ENCODE measurements at regions not wholly inside any gene's neighbourhood (a gene's known extent, or its start where the extent isn't known, plus 50 kb on each side); places are given as distances from the start of the nearest gene placed in this dataset.

DNA sequence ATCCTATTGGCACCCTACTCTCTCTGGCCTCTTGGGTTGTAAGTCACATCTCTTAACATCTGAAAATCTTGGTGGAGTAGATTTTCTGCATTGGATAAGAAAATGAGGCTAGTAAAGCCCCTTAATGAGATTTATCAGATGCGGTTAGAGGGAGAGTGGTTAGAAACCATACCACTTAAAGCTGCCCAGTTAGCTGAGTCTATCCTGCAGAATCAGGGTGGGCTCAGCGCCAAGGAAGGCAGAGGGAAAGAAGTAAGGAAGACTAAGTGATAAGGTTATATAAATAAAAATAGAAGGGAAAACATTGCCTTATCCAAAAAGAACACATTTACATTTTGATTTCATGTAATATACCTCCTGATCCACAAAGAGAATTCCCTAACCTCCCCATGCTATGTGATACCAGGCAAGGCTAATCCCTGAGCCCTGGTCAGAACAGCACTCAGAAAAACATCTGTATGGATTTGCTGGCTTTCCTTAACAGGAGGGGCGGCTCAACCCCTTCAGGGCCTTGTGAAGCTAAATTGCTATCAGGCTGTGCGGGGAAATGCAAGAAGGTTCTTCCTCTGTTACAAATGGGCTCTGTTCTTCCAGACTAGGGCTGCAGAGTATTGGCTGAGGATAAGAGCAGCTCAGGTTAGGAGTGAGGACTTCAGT lies 101.7 kb downstream of the SNX19 start:
- no peak for DNase-seq

DNA sequence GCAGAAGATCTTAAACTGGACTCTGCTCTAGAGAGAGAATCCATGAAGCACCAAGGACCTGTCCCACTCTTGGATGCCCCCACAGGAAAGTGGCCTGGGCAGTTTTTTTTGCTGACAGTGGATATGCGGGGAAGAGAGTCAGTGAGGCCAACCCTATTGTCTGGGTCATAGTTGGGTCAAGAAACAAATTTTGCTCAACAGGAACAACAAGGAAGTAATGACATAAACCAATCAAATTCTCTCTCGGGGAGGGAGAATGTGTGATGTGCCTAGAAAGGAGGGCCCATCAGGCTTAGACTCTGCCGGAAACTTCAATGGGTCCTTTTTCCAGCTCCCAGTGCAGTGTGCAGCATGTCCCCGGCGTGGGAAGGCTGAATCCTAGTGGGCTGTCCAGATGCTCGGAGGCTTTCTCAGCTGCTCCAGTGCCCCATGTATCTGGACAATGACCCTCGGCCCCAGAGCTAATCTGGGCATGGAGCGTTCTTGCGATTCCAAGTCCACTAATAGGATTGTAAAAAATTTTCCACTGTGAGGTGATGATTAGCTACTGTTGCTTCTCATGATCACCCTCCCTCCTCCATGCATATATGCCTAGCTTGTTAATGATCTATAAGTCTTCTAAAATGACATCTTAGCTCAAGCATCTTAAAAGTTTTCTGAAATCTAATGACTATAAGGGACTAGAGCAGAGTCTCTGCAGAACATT lies 101.0 kb downstream of the SNX19 start:
- no peak for DNase-seq

DNA sequence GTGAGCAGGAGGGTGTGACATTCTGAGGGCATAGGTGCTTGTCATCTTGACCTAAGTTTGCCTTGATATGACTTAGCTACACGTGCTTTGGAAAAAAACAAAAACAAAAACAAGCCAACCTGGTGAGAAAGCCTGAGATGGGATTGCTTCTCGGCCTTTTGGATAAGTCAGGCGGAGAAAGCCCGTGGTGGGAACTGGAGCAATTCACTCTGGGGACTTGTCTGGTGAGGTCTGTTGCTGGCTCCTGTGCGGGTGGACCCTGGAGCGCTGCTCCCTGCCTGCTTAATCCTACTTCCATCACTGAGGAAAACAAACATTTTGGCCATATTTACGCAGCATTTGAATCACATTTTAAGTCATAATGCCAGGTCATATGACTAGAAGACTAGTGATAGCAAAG lies 100.3 kb downstream of the SNX19 start:
- DNase-seq = no peak

DNA sequence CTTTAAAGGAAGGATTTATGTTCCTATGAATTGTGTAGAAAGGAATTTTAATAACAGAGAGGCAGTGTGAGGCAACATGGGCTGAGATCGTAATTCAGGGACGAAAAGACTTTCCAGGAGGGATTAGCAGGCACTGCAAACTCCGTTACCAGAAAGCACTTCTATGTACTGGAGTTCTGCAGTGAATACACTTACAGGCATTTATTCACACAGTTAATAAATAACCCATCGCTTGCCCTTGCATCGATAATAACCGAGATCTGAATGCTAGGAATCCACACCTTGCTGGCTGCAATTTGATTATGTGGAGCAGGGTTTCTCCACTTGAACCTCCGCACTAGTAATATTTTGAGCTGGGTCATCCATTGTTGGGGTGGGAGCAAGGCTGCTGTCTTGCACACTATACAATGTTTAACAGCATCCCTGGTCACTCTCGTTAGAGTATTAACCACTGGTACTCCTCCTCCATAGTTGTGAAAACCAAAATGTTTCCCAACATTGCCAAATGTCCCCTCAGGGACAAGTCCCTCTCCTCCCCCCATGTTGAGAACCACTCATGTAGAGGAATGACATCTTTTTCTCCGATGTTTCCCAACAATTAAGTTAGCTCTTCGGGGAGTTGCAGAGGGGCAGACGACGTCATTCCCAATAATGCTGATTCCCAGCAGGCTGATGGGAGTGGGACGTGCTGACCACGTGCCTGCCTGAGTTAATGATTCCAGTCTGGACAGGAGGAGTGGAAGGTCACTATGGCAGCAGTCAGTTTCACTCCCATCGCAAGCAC lies 99.5 kb downstream of the SNX19 start:
- DNase-seq = peak; percentile 61

DNA sequence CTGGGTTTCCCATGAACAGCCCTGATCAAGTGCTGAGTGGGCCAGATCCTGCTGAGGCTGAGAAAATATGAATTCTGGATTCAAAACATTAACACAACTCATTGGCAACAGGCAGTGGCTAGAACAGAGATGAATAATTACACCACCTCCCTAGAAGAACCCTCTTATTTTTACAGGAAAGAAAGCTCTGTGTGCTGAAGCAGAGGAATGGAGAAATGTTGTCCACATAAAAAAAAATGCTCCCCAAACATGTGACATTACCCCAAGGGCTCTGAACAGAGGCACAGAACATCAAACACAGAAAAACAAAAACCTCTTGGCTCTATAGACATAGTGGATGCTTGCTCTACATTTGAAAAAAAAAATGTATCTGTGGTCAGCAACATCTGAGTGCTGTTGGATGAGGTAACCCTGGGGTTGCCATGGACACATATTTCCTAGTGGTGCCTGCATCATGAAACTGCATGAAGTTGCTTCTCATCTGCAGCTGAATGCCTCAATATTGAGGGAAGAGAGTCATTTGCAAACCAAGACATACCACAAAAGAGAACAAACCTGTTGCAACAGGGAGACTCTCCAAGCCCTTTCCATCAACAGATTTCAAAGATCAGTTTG lies 98.8 kb downstream of the SNX19 start:
- DNase-seq = peak; percentile 85

DNA sequence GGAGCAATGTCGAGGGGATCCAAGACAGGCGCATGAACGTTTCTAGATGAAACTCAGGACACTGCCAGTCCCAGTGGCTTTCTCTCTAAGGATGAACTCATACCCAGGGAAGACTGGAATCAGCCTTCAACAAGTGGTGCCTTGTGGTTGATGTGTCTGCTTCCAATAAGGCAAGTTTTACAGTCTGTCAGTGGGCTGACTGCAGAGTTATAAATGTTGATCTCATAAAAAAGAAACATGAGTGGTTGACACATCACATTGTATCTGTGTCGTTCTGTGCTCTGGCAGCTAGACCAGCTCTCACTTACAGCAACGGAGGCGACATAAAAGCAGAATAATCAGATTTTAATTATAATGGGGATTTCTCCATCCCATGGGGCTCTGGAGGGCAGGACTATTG lies 96.7 kb downstream of the SNX19 start:
- DNase-seq = peak; percentile 73

Data from fibroblast of skin of right biceps (primary cell).